Psoas muscle (tissue), 7 donors: ENCODE measurements at regions not wholly inside any gene's neighbourhood (a gene's known extent, or its start where the extent isn't known, plus 50 kb on each side); places are given as distances from the start of the nearest gene placed in this dataset.
"Not testable (repeated sequence)": the region's sequence is repeated elsewhere in the genome, so short reads cannot be mapped to it uniquely, and the experiment has no call there.

ENCODE experiments used
- ATAC-seq, 4 donors: fragments of 200-7000 bp; cut with Tn5 transposase; one replicate each; pipeline ENCODE4 v1.9.1; 2020; ENCODE audit warnings: moderate library complexity in 3 of 4, mild to moderate bottlenecking in 2 of 4
- DNase-seq, 2 donors: peaks; one replicate each; pipeline ENCODE4 v3.0.0-alpha.2; 2020
- H3K27ac ChIP-seq: fragments of 200-600 bp; one replicate; pipeline ENCODE4 v1.8.0; 2022
- H3K27me3 ChIP-seq, 3 donors: fragments of 200-600 bp in 1 of 3; one replicate each; pipeline versions ENCODE4 v1.6.1 to v1.8.0; 2013 to 2022; ENCODE audit warnings: low read length in 2 of 3, mild to moderate bottlenecking in 2 of 3, moderate library complexity in 1 of 3; ENCODE audit not compliant: insufficient read depth in 3 of 3
- H3K36me3 ChIP-seq, 2 donors: fragments of 200-600 bp in 1 of 2; one replicate each; pipeline versions ENCODE4 v1.6.1 to v1.8.0; 2013 to 2022; ENCODE audit warnings: low read depth in 1 of 2, mild to moderate bottlenecking in 1 of 2, moderate library complexity in 1 of 2; ENCODE audit not compliant: insufficient read depth in 1 of 2
- H3K4me1 ChIP-seq: fragments of 200-600 bp; one replicate; pipeline ENCODE4 v1.8.0; 2022
- H3K4me3 ChIP-seq: fragments of 200-600 bp; one replicate; pipeline ENCODE4 v1.8.0; 2022; ENCODE audit warnings: mild to moderate bottlenecking
- H3K9me3 ChIP-seq: fragments of 200-600 bp; one replicate; pipeline ENCODE4 v1.8.0; 2022
- CTCF ChIP-seq: fragments of 200-600 bp; IDR thresholded peaks from one replicate; pipeline ENCODE4 v1.8.0; 2022; ENCODE audit warnings: antibody characterized with exemption
- WGBS, 3 donors: extraction: QIAGEN DNeasy Blood & Tissue Kit; methylation state at CpG; one replicate each; pipeline versions ENCODE4 v1.1.6 to v1.1.7; 2013; 5-methylcytosine and 5-hydroxymethylcytosine counted together
- intact Hi-C, 2 donors: fragments of 100-400 bp; cut with DNase I; formaldehyde crosslinking; loops; one replicate each; pipeline versions ENCODE4 v1.11.0 to v1.14.2; 2022
- donor health status: healthy with polysubstance abuse.
- donor health status: DM: no; HTN: no; CAD: no; lungs with moderate emphysema.
- donor health status: Bipolar disorder and iron deficiency.
- donor health status: healthy.
- donor health status: DM: yes; HTN: yes; CAD: no.
- donor health status: DM: no; HTN: no; CAD: no.
- donor health status: DM: yes; HTN: yes; CAD: no.

- 66 to 70% (median 68%) methylated on average over 4 of the region's 4 CpGs for WGBS, 3 donors
- no peak for DNase-seq
- Histone ChIP-seq H3K36me3 (no peaks in the 10 kb centered on the region), H3K27me3 (no peaks in the 10 kb centered on the region), H3K4me1 (no peaks in the 10 kb centered on the region), H3K4me3 (no peak overlapping the region), H3K27ac (no peak overlapping the region), H3K9me3 (no peaks in the 10 kb centered on the region)
- intact Hi-C loops = no loop called here
- TF ChIP-seq CTCF = no peak
- no peak for ATAC-seq
Observed at GRCh38 chr13:78499802-78500201, 103.5 kb downstream of the POU4F1 start.

- Histone ChIP-seq H3K27ac (no peak overlapping the region), H3K4me3 (no peak overlapping the region), H3K9me3 (no peaks in the 10 kb centered on the region), H3K36me3 (no peaks in the 10 kb centered on the region), H3K4me1 (no peaks in the 10 kb centered on the region), H3K27me3 (no peaks in the 10 kb centered on the region)
- WGBS, 3 donors = 35 to 46% (median 41%) methylated on average over 8 of the region's 8 CpGs
- DNase-seq = no peak
- TF ChIP-seq CTCF = no peak
- ATAC-seq = no peak
- intact Hi-C loops = no loop called here
Observed at GRCh38 chr13:78497702-78498355, 105.5 kb downstream of the POU4F1 start.

- Histone ChIP-seq H3K4me1 (no peaks in the 10 kb centered on the region), H3K4me3 (no peak overlapping the region), H3K36me3 (no peaks in the 10 kb centered on the region), H3K27ac (no peak overlapping the region), H3K9me3 (no peaks in the 10 kb centered on the region), H3K27me3 (no peaks in the 10 kb centered on the region)
- TF ChIP-seq CTCF = no peak
- intact Hi-C loops = no loop called here
- ATAC-seq (no peak), DNase-seq (no peak)
Observed at GRCh38 chr13:78491978-78492377, 111.4 kb downstream of the POU4F1 start.

GRCh38 chr13:78490225-78490624 lies 113.1 kb downstream of the POU4F1 start:
- DNase-seq, H3K27me3 ChIP-seq, H3K27ac ChIP-seq, H3K4me3 ChIP-seq, intact Hi-C loops, H3K36me3 ChIP-seq, H3K9me3 ChIP-seq, ATAC-seq, H3K4me1 ChIP-seq: not testable (repeated sequence)
- WGBS, 3 donors = 87 to 89% (median 89%) methylated on average over 7 of the region's 7 CpGs

GRCh38 chr13:78487707-78488106 lies 115.6 kb downstream of the POU4F1 start:
- ATAC-seq (no peak), DNase-seq (no peak)
- Histone ChIP-seq H3K36me3 (no peaks in the 10 kb centered on the region), H3K4me3 (no peak overlapping the region), H3K9me3 (no peaks in the 10 kb centered on the region), H3K27ac (no peak overlapping the region), H3K4me1 (no peaks in the 10 kb centered on the region), H3K27me3 (no peaks in the 10 kb centered on the region)
- WGBS, 3 donors = 85 to 88% (median 86%) methylated on average over 1 of the region's 1 CpG
- TF ChIP-seq CTCF = no peak
- intact Hi-C loops = no loop called here
